Endothelial cell of umbilical vein (primary cell): ENCODE measurements at regions not wholly inside any gene's neighbourhood (a gene's known extent, or its start where the extent isn't known, plus 50 kb on each side); places are given as distances from the start of the nearest gene placed in this dataset.

Experiments used
- CTCF ChIP-seq, 2 donors: IDR thresholded peaks; 1 replicate in 1 of 2; 2 replicates in 1 of 2; pipeline ENCODE4 v1.5.1; 2011; ENCODE audit warnings: low read length in 2 of 2, mild to moderate bottlenecking in 2 of 2, moderate library complexity in 2 of 2, control low read depth in 1 of 2, inconsistent platforms in 1 of 2, low read depth in 1 of 2; ENCODE audit not compliant: insufficient read depth in 1 of 2; ENCODE audit errors: extremely low read depth in 1 of 2
- EZH2 ChIP-seq: IDR thresholded peaks from 2 replicates; pipeline ENCODE4 v1.6.1; 2012; ENCODE audit warnings: borderline replicate concordance, low read depth, mild to moderate bottlenecking, moderate library complexity, low read length, inconsistent platforms; ENCODE audit not compliant: severe bottlenecking
- FOS ChIP-seq: IDR thresholded peaks from 2 replicates; pipeline ENCODE4 v1.6.1; 2011; ENCODE audit warnings: mild to moderate bottlenecking, low read length, moderate library complexity, borderline replicate concordance; ENCODE audit not compliant: insufficient read depth
- JUN ChIP-seq: IDR thresholded peaks from 2 replicates; pipeline ENCODE4 v1.6.1; 2011; ENCODE audit warnings: borderline replicate concordance, low read depth; ENCODE audit not compliant: insufficient read length, insufficient read depth
- MAX ChIP-seq: IDR thresholded peaks from 2 replicates; pipeline ENCODE4 v1.6.1; 2011; ENCODE audit not compliant: insufficient read depth, insufficient read length
- MYC ChIP-seq: IDR thresholded peaks from one replicate; pipeline ENCODE4 v1.6.1; 2011; ENCODE audit warnings: mild to moderate bottlenecking, low read depth, low read length
- POLR2A ChIP-seq: IDR thresholded peaks from 2 replicates; pipeline ENCODE4 v1.6.1; 2012; ENCODE audit warnings: low read depth, mild to moderate bottlenecking, control low read depth, low read length
- POLR2AphosphoS5 ChIP-seq: IDR thresholded peaks from 2 replicates; pipeline ENCODE4 v1.6.1; 2012; ENCODE audit warnings: low read depth, mild to moderate bottlenecking, control low read depth, low read length, moderate library complexity; ENCODE audit not compliant: insufficient read depth

- TF ChIP-seq POLR2A (no peak), MAX (no peak), CTCF (IDR thresholded peaks at IDR 0.05; ENCODE audit: extremely low read depth in 1 of 2, insufficient read depth in 1 of 2, low read depth in 1 of 2, low read length in 2 of 2) (no peak), EZH2 (no peak), JUN (no peak), FOS (no peak), MYC (no peak), POLR2AphosphoS5 (no peak)
Measured at GRCh38 chr5:56688402-56688801, 126.9 kb upstream of the MAP3K1 start.
